Brain microvascular endothelial cell (primary cell): ENCODE measurements at regions not wholly inside any gene's neighbourhood (a gene's known extent, or its start where the extent isn't known, plus 50 kb on each side); places are given as distances from the start of the nearest gene placed in this dataset.
"Not testable (repeated sequence)": the region's sequence is repeated elsewhere in the genome, so short reads cannot be mapped to it uniquely, and the experiment has no call there.

ENCODE experiments used
- DNase-seq: peaks from one replicate; pipeline ENCODE4 v3.0.0-alpha.2; 2020
- H3K27ac ChIP-seq: fragments of 250-450 bp; sonication (Bioruptor Pico); 2 replicates; pipeline ENCODE4 v1.5.1; 2020; ENCODE audit warnings: mild to moderate bottlenecking, moderate library complexity
- H3K27me3 ChIP-seq: fragments of 250-450 bp; sonication (Bioruptor Pico); replicated peaks from 2 replicates; pipeline ENCODE4 v1.5.1; 2020; ENCODE audit warnings: mild to moderate bottlenecking
- H3K36me3 ChIP-seq: fragments of 250-450 bp; sonication (Bioruptor Pico); replicated peaks from 2 replicates; pipeline ENCODE4 v1.5.1; 2020; ENCODE audit warnings: mild to moderate bottlenecking
- H3K4me3 ChIP-seq: 2 replicates; pipeline ENCODE4 v1.5.1; 2011; ENCODE audit warnings: low read depth, mild to moderate bottlenecking, control low read depth, low read length, moderate library complexity
- CTCF ChIP-seq: IDR thresholded peaks from 2 replicates; pipeline ENCODE4 v1.5.1; 2011; ENCODE audit warnings: low read depth, mild to moderate bottlenecking, moderate library complexity, low read length, control low read depth, inconsistent platforms; ENCODE audit errors: missing control alignments
- in situ Hi-C: cut with HindIII; loops from 2 replicates; pipeline ENCODE4 v1.10.0; 2017; ENCODE audit warnings: low sequenced_read_pairs, low pct_ligation_motif_present

- no peak for DNase-seq
- Histone ChIP-seq H3K36me3 (no peaks in the 10 kb centered on the region), H3K27ac (no peak overlapping the region), H3K27me3 (no peaks in the 10 kb centered on the region), H3K4me3 (no peak overlapping the region)
- TF ChIP-seq CTCF, result no peak
- in situ Hi-C loops, result no loop called here
Observed at GRCh38 chr1:199834711-199835110, 192.8 kb upstream of the NR5A2 start.

GRCh38 chr1:199836430-199836829 is 191.1 kb upstream of the NR5A2 start:
- Histone ChIP-seq H3K27me3 (no peaks in the 10 kb centered on the region), H3K27ac (no peak overlapping the region), H3K4me3 (no peak overlapping the region), H3K36me3 (no peaks in the 10 kb centered on the region)
- in situ Hi-C loops, result no loop called here
- no peak for TF ChIP-seq CTCF
- no peak for DNase-seq

- Histone ChIP-seq H3K4me3 (no peak overlapping the region), H3K27me3 (no peaks in the 10 kb centered on the region), H3K36me3 (no peaks in the 10 kb centered on the region), H3K27ac (no peak overlapping the region)
- no peak for DNase-seq
- in situ Hi-C loops, result no loop called here
- no peak for TF ChIP-seq CTCF
Observed at GRCh38 chr1:199837321-199837720, 190.2 kb upstream of the NR5A2 start.

- DNase-seq, in situ Hi-C loops, H3K4me3 ChIP-seq, H3K27ac ChIP-seq, H3K36me3 ChIP-seq, H3K27me3 ChIP-seq: not testable (repeated sequence)
Observed at GRCh38 chr1:199839608-199840007, 187.9 kb upstream of the NR5A2 start.

GRCh38 chr1:199843096-199843495 is 184.4 kb upstream of the NR5A2 start:
- DNase-seq, H3K36me3 ChIP-seq, H3K27me3 ChIP-seq, H3K4me3 ChIP-seq, in situ Hi-C loops, H3K27ac ChIP-seq: not testable (repeated sequence)

GRCh38 chr1:199843861-199844260 is 183.6 kb upstream of the NR5A2 start:
- Histone ChIP-seq H3K27me3 (no peaks in the 10 kb centered on the region), H3K4me3 (no peak overlapping the region), H3K27ac (no peak overlapping the region), H3K36me3 (no peaks in the 10 kb centered on the region)
- in situ Hi-C loops, result no loop called here
- no peak for TF ChIP-seq CTCF
- peak; percentile 20 for DNase-seq

GRCh38 chr1:199847021-199847420 is 180.5 kb upstream of the NR5A2 start:
- H3K27me3 ChIP-seq, result no peaks in the 10 kb centered on the region
- no peak overlapping the region for H3K4me3 ChIP-seq
- in situ Hi-C loops, result no loop called here

More at GRCh38 chr1:199847021-199847420, 180.5 kb upstream of the NR5A2 start:
- no peak for TF ChIP-seq CTCF
- Histone ChIP-seq H3K36me3 (no peaks in the 10 kb centered on the region), H3K27ac (no peak overlapping the region)
- no peak for DNase-seq
